HG03439 (cell line): ENCODE measurements at regions not wholly inside any gene's neighbourhood (a gene's known extent, or its start where the extent isn't known, plus 50 kb on each side); places are given as distances from the start of the nearest gene placed in this dataset.

Experiments
- ATAC-seq: cut with Tn5 transposase; IDR thresholded peaks from one replicate; pipeline ENCODE4 v1.9.1; 2021; ENCODE audit warnings: mild to moderate bottlenecking, moderate library complexity; ENCODE audit not compliant: unreplicated experiment

DNA sequence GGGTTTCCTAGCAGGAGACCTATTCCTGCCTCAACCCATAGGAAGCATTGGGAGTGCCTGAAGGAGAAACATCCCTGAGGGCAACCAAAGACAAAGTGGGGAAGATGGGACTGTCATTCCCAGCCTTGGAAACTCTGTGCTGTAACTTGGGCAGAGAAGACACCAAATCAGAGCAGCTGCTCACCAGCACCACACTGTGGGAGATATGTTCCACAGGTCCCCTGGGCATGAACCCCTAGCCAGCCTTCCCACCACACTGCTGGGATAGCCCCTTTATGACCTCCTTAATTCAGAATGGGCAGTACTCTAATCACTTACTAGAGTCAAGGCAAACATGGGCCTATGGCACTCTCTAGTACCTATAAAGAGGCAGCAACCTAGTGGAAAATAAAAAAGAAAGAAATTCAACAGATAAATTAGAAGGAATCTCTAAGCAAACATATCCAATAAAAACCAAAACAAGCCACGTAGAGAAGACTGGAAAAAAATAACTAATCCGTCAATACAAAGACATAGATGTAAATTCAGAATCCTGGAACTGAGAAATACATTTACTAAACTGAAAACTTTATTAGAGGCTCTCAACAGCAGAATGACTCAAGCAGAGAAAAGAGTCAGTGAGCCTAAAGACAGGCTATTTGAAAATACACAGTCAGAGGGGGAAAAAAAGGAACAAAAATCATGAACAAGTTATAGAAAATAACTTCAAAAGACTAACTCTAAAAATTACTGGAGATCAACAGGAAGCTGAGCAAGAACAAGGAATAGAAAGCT, 878.4 kb upstream of the FRG1 start:
- no peak for ATAC-seq

DNA sequence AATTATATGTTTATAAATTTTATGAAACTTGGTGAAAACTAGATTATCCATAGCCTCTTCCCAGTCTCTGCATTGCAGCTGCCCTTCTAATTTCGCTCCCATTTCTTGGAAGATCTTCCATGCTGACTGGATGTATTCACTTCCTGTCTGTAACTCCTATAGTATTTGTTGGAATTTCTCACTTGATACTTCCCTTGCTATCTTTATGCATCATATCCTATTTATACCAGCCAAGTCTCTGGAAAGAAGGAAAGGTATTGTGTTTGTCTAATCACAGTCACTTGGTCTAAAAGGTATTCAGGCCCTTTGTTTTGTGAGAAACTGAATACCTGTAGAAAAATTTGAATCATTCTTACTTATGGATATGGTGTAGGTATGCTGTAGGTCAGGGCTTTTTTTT, 870.9 kb upstream of the FRG1 start:
- no peak for ATAC-seq

DNA sequence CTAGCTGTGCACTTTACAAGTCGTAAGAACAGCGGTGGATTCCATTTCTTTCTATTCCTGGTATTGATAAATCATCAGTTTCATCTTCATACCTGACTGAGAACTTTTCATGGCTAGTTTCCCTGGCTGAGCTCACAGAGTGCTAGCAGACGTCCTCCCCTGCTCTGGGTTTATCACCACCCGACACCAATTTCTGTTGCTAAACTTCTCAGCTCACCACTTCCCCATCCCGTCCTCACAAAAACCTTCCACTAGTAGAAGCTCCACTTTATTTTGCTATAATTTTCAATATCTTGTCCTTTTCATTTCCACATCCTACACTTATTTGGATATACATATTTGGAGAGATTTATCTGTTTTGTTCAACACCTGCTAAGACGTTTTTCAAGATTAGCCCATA, 869.4 kb upstream of the FRG1 start:
- no peak for ATAC-seq

DNA sequence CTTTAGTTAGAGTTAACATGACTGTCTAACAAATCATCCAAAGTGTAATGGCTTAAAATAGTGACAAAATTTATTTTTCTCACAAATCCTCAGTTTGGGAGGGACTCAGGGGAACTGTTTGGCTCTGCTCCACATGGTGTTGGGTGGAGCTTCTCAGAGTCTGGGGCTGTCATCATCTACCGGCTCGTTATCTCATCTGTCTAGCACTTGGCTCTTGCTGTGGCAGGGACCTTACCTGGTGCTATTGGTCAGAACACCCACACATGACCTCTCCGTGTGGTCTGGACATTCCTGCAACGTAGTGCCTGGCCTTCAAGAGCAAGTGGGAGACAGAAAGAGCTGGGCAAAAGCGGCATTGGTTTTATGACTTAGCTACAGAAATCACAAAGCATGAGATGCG, 866.9 kb upstream of the FRG1 start:
- no peak for ATAC-seq

DNA sequence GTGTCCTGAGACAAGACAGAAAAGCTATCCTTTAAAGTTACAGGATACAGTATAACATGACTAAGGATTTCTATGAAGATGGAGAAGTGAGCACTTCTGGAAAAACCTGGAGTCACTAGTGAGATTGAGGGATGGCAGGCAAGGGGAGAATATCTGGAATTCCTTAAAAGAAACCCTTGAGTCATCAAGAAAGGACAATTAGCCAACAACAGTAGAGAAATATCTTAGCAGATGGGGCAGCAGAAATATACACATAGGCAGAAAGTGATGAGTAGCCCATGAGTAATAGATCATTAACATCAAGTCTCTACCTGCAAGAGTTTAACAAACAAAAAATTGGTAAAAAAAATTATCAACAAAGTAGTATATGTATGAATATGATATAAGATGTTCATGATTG, 858.8 kb upstream of the FRG1 start:
- ATAC-seq: no peak

DNA sequence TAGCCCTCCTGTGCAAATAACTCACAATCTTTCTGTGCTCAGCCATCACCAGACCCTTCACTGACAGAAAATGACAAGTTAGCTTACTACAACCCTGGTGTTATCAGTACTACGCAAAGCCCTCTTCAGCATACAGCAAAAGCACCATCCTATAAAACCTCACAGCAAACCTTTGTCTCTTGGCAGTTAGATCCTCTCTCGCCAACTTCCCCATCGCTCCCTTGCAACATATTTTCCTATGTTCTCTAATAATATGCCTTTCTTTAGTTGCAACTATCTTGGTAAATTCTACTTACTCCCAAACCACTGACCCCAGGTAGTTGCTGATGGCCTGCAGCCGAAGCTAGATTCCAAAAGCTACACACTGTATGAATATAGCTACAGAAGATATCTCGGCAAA, 856.9 kb upstream of the FRG1 start:
- no peak for ATAC-seq

DNA sequence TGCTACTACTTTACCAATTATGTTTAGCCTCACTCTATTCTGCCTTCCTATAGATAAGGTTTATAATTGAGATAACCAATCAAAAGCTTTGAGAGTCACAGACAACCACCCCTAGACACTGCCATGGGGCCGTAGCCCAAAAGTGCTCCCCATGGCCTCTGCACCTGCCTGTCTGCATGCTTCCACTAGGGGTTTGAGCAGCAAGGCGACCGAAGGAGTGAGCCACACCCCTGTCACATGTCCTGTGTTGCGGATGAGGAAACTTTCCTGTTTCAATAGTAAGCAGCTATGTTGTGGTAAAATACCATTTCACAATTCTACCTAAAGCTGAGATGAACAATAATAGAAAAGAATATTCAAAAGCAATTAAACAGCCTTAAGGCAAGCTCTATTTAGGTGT, 856.0 kb upstream of the FRG1 start:
- ATAC-seq: no peak

DNA sequence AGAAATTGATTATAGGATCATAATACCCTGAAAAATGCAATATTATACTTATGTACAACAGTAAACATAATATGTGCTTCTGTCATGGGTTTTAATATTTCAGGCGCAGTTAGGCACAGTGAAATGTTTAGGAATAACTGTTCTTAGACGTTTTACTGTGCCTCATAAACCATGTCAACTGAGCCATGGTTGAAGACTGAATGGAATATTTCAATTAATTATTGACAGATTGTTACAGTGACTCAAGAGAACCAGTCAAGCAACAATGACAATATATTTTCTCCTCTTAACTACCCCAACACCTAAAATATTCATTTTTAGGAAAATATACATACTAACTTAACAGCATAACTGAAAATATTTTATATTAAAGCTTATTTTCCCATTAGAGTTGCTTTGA, 852.7 kb upstream of the FRG1 start:
- ATAC-seq: no peak

DNA sequence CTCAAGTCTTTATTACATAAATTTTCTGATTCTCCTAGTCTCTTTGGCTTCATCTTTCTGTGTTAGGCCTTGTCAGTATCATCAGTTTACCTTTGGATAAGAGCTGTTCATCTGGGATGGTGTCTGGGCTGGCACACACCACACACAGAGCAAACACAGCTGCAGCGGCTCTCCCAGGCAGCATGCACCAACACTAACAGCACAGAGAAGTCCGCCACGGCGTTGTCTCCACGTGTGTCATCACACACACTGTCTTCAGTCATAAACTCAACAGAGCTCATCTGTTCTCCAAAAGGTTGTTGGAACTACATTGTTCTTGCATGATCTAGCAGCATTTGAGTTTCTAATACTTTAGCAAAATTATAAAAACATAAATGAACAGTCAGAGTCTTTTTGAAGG, 851.9 kb upstream of the FRG1 start:
- ATAC-seq: no peak

DNA sequence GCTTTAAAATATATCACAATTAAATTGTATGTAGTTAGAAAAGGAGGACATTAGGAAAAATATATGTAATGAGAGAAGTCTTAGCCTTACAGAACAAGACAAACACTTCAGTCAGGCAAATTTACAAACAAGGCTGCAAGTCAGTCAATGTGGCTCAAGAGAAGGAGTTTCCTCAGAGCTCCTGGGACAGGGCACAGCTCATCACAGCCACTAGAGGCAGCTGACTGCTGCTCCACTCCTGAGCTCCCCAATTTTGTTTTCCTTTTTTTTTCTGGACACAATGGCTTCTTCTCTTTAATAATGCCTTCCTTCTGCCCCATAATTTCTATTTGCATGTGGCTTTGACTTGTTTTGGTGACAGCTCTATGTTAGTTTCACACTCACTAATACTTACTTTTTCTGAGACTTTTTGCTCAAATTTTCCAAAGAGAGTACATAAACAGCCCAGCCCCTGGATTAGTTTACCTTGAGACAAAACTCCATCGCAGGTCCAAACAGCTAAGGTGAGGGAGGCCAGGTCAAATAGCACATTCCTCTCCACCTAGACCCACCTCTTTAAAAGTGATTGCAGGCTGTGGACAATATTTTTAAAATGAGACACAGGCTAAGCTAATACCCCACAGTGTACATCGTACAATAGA, 850.4 kb upstream of the FRG1 start:
- no peak for ATAC-seq

DNA sequence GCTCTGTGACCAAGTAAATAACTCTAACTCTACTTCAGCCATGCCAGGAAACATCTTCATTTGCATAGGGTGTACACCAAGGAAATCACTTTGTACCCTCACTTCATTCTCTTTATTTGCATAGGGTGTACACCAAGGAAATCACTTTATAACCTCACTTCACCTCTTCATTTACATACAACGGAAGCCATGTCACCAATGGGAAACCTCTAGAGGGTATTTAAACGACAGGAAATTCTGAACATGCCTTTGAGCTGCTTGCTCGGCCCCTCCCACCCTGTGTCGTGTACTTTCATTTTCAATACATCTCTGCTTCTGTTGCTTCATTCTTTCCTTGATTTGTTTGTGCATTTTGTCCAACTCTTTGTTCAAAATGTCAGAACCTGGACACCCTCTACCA, 848.1 kb upstream of the FRG1 start:
- no peak for ATAC-seq

DNA sequence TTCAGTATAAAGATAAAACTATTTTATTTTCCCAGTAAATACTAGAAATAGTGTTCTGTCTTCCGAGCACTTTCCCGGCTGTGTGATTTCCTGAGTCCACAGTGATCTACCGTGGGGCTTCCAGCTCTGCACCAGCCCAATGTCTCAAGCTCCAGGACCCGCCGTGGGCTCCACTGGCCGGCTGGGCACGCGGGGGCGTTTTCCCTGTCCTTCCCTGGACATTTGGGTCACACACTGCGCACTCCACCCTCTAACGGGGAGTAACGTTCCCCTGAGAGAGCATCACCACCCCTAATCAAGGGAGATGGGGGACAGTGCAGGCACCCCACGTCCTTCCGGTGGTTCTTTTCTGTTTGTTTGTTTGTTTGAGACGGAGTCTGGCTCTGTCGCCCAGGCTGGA, 844.6 kb upstream of the FRG1 start:
- ATAC-seq: no peak

DNA sequence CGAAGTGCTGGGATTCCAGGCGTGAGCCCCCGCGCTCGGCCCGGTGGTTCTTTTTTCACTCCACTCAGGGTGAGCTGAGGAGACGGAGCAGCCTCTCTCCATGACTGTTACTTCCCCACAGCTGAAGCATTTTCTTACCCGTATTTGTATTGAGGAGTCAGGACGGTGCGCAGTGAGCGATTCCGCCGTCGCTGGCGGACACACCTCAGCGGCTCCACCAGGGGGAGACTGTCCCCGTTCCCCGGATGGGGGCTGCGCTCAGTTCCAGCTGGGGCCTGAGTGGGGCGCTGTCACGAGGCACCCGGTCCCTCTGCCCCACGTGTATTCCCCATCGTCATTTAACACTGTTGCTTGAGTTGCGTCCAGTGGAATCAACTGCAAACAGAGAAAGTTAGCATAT, 844.0 kb upstream of the FRG1 start:
- ATAC-seq: no peak

DNA sequence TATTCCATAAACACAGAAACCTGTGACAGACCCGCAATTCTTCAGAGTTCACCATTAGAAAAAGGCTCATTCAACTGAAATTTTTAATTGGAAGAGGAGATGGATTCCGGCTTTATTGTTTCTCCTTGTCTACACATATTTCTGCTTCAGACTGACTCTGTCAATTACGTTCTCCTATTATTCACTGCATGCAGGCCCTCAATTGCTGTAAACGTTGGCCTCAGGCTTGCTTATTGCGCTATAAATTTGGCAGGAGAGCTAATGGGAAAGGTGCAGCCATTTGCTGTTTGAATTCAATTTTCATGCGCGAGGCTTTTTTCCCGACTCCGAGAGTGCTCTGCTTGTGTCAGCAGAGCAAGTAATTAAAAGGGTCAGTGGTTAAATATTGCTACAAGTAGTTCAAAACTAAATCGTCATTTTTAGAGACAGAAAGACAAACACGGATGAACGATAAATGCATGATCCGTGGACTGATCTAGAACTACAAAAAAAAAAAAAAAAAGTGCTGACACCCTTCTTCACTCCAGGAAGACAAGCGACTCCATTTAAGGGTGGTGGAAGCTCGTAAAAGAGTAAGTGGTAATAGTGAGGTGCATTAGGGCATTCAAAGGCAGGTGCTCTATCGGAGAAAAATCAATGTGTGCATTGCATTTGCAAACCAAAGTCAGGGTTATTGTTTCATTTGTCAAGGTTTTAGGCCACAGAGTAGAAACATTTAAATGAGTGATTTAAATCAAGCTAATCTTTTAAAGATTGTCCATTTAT, 841.6 kb upstream of the FRG1 start:
- ATAC-seq: no peak

DNA sequence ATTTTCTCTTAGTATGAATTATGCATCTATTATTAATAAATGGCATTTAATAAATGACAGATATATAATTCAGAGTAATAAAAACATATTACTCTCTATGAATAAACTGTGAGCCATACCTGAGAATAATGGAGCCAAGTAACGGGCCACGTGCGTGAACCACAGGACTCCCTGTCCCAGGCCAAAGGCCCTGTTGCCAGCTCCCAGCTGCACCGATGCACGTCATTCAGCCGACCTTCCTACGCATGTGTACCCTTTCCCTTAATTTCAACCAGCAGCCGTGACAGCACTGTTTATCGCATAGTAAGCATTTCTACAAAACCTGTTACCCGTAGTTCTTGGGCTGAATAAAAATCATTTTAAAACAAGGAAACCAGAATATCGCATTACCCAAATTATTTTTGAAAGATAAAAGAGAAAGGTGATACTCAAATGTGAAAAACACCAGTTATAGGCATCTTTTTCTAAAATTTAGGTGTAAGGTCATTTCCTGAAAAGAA, 827.2 kb upstream of the FRG1 start:
- ATAC-seq: no peak

DNA sequence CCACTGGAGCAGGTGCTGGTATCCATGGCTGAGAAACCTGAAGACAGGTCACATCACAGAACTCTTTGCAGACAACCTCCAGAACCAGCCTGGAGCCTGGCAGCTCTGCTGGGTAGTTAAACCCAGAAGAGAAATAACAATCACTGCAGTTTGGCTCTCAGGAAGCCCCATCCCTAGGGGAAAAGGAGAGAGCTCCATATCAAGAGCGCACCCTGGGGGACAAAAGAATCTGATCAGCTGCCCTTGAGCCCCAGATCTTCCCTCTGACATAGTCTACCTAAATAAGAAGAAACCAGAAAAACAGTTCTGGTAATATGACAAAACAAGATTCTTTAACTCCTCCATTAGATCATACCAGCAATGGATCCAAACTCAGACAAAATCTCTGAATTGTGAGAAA, 823.2 kb upstream of the FRG1 start:
- no peak for ATAC-seq

DNA sequence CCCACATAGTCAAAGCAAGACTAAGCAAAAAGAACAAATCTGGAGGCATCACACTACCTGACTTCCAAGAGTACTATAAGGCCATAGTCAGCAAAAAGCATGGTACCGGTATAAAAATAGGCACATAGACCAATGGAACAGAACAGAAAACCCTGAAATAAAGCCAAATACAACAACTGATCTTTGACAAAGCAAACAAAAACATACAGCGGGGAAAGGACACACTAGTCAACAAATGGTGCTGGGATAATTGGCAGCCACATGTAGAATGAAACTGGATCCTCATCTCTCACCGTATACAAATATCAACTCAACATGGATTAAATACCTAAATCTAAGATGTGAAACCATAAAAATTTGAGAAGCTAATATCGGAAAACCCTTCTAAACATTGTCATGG, 819.3 kb upstream of the FRG1 start:
- no peak for ATAC-seq

DNA sequence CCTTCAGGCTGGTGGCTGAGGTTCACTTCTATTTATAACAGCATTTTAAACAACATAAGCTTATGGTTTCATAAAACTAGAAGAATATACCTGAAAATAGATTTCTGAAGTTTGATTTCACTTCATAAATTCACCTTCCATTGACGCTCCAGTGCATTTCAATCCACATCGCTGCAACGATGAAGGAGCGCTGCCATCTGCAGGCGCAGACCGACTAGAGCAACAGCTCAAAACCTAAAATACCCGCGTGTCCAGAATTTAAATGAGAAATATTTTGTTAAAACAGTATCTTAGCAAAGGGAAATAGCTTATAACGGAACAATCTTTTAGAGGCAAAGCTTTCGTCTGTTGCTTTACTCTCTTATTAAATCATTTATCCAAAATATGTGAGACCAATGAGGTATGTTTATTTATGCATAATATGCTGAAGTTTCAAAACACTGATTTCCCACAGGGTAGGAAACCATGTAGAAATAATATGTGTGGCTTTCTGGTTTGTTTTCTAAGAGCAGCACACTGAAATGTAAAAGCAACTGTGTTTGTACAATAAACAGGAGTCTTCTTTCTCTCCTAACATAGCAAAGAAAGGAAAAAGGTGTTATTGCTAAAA, 816.4 kb upstream of the FRG1 start:
- ATAC-seq: no peak

DNA sequence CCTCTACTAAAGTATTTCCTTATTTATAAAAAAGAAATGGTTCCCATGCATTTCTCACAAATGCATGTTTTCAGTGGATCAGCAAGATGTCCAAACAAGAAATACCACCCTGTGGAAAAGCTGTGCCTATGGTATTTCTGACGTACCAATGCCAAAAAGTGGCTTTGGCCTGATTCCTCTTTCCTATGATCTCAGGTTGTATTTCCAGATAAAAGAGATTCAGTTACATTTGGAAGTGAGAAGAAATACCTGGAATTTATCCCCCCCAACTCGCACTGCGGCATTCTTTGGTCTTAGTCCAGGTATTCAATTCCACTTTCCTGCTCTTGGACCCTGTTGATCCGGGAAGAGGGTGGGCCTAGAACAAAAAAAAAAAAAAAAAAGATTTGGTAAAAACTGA, 815.9 kb upstream of the FRG1 start:
- ATAC-seq: no peak

DNA sequence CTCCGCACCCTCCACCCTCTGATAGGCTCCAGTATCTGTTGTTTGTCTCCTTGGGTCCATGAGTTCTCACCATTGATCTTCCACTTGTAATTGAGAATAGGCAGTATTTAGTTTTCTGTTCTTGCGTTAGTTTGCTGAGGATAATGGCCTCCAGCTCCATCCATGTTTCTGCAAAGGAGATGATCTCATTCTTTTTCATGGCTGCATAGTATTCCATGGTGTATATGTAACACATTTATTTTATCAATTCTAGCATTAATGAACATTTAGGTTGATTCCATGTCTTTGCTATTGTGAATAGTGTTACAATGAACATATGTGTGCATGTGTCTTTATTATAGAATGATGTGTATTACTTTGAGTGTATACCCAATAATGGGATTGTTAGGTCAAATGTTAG, 814.6 kb upstream of the FRG1 start:
- ATAC-seq: no peak

DNA sequence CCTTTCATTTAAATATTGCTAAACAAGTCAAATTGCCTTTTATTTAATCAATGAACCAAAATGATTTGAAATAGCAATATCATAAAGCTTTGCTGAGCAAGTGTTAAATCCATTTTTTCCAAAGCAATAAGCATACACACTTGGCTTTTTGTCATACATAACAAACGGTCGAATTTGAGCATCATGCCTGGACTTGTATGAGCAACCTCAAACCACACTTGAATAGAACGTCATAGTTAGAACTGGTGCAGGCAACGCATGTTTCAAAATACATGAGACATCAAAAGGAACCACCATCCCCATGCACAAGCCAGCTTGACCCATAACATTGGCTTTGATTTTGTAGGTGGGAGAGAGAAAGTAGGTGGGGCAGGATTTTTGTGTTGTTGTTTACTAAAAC, 812.3 kb upstream of the FRG1 start:
- no peak for ATAC-seq
